NT2/D1 (cell line): ENCODE measurements at regions not wholly inside any gene's neighbourhood (a gene's known extent, or its start where the extent isn't known, plus 50 kb on each side); places are given as distances from the start of the nearest gene placed in this dataset.

Experiments used
- SUZ12 ChIP-seq: IDR thresholded peaks from 2 replicates; pipeline ENCODE4 v1.6.1; 2011; ENCODE audit not compliant: insufficient read length, insufficient read depth; ENCODE audit errors: extremely low read depth
- YY1 ChIP-seq: IDR thresholded peaks from 2 replicates; pipeline ENCODE4 v1.6.1; 2011; ENCODE audit not compliant: insufficient read length, insufficient read depth
- ZNF274 ChIP-seq: IDR thresholded peaks from 2 replicates; pipeline ENCODE4 v1.6.1; 2011; ENCODE audit warnings: mild to moderate bottlenecking, low read depth, low read length

DNA sequence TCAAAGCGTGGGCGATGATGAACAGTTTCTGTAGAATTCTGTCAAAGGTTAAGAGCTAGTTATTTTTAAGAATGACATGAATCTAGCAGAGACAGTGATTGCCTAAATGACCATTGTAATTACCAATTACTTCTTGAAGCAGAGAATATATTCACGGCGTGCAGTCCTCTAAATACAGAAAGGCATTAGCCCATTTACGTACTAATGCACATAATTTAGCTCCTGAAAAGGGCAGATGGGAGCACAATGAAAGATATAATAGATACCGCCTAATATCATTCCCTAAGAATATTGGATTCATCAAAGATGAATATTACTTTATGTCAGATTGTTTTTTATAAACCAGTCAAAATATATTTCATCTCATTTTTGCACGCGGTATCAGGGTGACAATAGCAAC is 212.4 kb downstream of the URI1 start:
- TF ChIP-seq ZNF274 = no peak
- TF ChIP-seq SUZ12 = no peak
- TF ChIP-seq YY1 = no peak
